ENCODE measurements at regions not wholly inside any gene's neighbourhood (a gene's known extent, or its start where the extent isn't known, plus 50 kb on each side); places are given as distances from the start of the nearest gene placed in this dataset.

DNA sequence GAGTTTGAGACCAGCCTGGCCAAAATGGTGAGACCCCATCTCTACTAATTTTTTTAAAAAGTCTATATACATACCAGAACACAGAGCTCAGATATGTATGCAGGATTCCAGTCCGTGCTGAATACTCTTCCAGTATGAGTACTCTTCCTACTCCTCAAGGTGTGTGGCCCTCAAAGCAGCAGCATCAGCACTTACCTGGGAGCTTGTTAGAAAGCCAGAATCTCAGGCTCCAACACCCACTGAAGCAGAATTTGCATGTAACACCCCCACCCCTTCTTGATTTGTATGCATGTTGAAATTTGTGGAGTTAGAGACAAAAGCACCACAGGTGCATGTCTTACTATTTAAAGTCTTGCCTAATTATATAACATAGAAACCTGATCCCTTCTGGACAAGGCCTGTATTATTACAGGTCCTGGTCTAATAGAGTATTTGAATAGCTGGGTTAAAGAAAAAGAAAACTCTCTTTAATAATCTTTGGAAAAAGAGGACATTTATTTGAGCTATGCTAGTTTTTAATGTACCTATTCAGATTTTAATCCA, 50.3 kb upstream of the NFE2L2 start:
- no peak for DNase-seq

DNA sequence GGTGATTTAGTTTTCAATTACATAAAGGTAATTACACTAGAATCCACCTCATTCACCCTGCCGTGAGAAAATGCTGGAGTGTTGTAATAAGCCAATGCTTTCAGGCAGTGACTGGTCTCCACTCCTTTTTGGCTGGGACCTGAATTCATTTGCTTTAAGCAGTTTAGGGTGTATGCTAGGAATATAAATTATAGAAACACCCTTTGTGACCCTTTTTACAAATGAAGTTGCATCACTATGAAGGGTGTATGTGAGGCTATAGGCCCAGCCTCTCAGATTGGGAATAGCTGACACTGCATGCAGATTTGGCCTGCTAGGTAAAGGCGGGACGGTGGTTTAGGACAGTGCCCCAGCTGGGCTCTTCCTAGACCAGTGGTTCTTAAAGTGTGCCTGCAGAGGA, 50.8 kb upstream of the NFE2L2 start:
- DNase-seq = no peak

DNA sequence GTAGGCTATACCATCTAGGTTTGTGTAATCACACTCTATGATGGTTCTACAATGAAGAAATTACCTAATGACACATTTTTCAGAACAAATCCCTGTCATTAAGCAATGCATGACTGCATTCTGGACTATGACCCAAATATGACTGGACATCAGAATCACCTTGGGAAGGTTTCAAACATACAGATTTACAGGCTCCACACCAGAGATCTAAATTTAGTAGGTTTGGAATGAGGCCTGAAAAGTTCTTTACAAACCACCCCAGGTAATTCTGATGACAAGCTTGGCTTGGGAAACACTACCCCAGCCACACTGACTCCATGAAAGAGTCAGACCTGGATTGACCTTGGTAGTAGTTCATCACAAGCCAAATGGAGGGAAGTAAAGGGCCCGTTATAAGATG, 52.2 kb upstream of the NFE2L2 start:
- DNase-seq = no peak

DNA sequence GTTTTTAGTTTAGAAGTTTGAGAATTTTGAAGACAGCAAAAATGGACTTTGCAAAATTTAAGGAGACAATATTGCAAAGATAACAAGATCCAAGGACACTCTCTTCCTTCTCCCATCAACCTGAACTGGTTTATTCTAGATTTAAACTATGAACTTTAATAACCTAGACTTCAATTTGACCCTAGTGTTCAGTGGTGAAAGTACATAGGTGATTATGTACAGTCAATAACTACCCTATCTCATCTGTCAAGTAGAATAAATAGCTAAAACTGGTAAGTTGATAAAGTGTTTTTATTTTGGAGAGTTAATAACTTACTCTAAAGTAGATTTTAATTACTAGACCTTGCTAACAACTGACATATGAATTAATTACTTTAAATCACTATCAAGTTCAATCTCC, 52.9 kb upstream of the NFE2L2 start:
- no peak for DNase-seq

DNA sequence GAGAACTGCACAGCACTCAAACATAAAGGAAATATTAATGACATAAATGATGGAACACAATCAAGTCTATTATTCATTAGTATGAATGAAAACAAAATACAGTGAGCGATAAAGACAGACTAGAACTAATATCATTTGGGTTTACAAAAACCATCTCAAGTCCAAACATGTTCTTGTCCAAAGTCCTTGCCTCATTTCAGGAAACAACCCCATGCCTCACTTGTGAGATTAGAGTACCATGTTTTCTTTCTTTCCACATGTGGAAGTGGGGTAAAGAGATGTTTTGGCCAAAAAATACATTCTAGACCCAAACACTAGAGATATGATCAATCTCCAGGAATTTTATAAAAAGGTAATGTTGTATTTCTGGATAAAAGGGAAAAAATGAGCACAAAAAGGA, 53.3 kb upstream of the NFE2L2 start:
- DNase-seq = no peak

DNA sequence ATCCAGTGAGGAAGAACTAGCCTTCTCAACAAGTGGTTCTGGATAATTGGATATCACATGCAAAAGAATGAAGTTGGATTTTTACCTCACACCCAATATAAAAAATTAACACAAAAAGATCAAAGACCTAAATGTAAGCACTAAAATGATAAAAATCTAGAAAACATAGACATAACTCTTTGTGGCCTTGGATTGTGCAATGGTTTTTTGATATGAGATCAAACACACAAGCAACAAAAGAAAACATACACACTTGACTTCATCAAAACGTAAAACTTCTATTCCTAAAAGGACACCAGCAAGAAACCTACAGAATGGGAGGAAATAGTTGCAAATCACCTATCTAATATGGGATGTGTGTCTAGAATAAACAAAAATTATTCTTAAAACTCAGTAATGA, 54.1 kb upstream of the NFE2L2 start:
- no peak for DNase-seq

DNA sequence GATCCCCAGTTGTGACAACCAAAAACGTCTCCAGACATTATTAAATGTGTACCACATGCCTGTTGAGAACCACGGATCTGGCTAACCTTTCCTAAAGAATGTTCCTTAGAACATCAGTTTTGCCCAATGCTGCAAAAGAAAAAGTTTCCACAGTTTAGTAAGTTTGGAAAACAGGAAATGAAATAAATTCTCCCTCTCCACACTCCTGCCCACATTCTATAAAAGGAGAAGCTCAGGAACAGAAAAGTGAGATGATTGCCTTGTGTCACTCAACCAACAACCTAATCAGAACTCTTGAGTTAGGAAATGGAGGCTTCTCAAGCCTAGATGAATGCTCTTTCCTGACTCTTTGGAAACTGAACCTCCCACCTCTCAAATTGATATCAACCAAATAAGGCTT, 56.1 kb upstream of the NFE2L2 start:
- DNase-seq = no peak

DNA sequence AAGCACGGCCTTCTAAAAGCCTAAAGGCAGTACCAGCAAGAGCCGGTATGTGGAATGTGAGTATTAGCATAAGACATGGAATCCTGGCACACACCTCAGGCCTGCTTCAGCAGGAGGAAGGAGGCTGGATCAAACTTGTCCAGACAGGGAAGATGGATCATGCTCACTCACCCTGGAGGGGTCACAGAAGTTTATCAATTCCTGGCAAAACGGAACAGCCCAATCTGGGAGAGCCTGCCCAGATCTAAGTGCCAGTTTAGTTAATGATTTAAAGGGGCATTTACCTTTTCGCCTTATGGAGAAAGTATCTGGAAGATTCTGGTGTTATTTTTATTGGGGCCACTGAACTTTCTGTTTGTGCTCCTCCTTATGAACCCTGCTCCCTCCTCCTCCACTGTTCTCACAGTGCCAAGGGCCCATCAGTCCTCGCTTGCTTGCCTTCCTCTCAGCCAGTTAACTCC, 58.3 kb upstream of the NFE2L2 start:
- no peak for DNase-seq

DNA sequence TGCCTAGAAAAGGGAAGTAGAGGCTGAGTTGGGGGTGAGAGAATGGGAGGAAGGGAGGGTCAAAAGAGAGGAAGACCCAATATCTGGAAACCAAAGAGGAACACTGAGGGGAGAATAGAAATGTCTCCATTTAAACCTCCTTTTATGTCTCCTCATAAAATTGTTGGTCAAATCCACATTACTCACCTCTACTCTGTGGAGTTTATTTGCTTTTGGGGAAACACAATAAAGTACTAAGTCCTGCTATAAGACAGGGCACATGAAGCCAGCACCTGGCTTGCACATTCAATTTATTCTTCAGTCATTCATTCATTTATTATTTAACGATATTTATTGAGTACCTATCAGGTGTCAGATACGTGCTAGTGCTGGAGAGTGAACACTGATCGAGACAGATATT, 60.3 kb upstream of the NFE2L2 start:
- no peak for DNase-seq

DNA sequence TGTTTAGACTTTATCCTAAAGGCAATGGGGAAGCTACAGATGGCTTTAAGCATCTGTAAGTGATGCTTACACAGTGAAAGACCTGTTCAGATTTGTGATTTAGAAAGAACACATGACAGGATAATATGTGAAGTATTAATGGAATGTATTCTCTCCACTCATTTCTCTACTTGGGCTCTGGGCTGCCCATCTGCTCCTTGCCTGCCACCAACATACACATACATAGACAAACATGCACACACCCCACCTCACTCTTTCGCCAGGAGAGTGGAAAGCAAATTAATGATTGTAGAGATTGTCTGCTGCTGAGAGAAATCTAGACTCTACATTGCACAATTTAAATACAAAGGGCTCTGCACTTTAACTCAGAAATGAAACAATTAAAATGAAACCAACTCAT, 61.0 kb upstream of the NFE2L2 start:
- no peak for DNase-seq

DNA sequence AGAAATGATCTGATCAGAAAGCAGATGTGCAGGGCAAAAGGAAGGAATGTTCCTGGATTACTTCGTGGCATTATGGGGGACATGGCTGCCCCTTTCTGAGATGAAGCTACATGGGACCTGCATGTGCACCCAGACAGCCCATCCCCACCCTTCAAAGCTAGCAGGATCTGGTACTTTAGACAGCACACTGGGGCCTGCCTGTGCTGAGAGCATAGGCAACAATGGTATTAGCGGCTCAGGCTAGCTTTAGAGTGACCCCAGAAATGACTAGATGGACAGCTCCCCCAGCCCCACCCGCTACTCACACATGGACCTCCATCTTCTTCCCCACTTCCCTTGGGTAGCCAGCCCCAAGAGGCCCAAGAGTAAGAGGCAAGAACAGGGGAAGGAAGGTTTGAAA, 61.5 kb upstream of the NFE2L2 start:
- DNase-seq = no peak

DNA sequence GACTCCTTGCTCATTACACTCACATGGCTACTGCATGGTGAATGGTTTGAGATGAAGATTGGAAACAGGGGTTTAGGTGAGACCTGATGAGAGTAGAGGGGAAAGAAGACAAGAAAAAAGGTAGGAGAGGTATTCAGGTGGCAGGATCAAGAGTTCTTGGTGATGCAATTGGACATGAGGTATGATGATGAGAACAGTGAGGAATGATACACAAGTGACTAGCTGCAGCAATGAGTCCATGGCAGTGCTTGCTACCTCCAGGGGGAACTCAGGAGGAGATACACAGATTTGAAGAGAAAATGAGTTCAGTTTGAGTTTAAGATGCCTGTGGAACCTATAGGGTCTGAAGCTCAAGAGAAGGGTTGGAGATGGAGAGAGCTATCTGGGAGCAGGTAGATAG, 62.1 kb upstream of the NFE2L2 start:
- no peak for DNase-seq

DNA sequence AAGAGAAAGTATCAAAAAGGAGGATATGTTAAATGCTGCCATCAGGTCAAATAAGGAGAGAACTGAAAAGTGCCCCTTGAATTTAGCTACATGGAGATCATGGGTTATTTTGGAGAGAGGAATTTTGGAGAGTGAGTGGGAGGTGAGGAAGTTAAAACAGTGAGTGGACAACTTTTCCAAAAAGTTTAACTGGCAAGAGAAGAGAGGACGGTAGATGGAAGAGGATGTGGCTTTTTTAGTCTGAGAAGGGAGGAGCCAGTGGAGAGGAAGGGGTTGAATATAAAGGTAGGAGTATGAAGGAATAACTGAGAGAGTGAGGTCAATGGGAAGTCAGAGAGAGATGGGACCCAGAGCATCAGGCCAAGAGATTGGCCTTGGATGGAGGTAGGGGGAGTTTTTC, 62.5 kb upstream of the NFE2L2 start:
- no peak for DNase-seq

DNA sequence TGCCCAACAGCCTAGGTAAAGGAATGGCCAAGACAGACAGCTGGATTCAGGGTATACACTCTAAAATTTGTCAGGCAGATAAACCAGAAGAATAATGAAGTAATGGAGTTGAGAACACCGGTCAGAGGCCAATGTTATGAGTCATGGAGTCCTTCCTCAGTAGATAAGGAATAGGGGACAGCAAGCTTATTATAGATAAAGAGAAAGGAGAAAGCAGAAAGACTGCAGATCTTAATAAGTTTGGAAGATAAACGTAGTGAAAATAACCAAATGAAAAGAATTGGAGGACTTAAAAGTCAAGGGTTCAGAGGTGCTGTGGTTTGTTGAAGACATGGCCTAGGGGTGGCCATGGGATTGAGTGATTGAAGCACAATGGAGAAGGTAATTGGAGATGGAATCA, 63.5 kb upstream of the NFE2L2 start:
- peak; percentile 43 for DNase-seq

DNA sequence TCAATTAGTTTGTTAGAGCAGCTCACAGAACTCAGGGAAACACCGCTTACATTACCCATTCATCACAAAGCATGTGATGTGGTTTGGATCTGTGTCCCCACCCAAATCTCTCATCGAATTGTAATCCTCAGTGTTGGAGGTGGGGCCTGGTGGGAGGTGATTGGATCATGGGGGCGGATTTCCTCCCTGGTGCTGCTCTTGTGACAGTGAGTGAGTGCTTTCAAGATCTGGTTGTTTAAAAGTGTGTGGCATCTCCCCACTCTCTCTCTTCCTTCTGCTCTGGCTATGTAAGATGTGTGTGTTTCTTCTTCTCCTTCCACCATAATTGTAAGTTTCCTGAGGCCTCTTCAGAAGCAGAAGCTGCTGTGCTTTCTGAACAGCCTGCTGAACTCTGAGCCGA, 63.5 kb upstream of the AGPS start:
- DNase-seq = peak; percentile 29

DNA sequence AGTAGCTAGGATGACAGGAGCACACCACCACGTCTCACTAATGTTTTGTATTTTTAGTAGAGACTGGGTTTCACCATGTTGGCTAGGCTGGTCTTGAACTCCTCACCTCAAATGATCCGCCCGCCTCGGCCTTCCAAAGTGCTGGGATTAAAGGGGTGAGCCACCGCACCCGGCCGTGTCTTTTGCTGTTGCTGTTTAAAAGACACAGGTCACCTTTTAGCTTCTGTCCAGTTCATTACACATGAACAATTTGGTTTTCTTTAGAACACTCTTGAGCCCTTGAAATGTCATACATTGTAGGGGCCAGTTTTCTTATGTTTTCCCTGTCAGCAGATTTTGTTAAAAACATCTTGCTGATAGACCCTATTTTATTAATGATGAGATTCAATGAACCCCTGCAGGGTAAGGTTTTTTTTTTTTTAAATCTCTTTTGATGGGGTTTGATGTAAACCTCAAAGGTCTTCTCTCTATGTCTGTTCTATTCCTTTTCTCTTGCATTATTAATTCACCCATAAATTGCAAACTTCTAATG, 61.0 kb upstream of the AGPS start:
- no peak for DNase-seq

DNA sequence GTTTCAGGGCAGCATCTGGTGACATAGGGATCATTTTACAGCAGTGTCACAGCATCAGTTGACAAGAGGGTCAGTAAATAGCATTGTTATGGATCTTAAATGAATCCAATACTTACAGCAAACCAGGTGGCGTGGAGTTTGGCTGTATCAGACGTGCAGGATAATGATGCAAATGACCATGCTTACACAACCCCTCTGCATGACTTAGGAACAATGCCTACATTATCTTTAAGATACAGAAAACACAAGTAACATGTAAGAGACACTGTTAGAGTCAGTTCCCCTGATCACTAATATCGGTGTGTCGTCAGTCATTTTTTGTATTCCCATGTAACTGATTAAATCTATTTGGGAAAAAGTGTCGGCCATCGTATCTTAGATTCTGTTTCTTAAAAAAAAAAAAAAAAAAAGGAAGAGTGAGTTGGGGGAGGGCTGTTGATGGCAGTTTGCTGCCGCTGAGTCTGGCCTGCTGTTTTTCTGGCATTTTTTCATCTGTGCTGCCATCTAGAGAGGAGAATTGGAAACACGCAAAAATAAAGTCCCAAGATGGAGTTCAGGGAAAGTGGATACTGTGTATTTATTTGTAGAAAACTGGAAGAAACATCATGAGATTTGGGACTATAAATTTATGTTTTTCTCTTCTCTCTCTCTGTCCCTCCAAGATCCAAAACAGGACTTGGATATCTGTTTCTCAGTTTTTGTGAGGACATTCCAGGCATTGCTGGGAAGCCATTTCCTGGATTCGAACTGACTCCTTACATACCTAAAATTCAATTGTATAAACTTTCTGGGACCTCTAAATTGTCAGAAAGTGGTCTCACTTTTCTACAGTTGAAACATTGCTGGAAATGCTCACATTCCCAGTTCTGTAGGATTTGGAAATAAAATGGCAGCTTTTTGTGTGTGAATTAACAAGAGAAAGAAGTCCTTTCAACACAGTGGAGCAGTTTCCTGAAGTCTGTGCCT, 60.3 kb upstream of the AGPS start:
- peak; percentile 90 for DNase-seq

DNA sequence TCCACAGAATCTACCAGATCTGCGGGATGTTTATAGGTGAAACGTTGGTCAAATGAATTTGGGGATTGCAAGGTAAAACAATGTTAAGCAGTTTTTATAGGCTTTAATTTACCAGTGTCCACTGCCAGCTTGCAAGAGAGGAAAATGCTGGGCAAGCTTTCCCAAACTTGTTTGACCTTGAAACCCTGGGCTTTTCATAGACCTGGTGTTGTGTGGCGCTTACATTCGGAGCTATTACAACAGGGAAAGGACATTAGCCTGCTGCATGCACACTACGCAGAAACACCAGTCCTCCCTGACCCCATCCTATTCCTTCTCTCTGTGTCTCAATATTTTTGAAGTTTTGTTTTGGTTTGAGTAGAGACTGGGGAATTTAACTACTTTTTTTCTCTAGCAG, 59.6 kb upstream of the AGPS start:
- no peak for DNase-seq

DNA sequence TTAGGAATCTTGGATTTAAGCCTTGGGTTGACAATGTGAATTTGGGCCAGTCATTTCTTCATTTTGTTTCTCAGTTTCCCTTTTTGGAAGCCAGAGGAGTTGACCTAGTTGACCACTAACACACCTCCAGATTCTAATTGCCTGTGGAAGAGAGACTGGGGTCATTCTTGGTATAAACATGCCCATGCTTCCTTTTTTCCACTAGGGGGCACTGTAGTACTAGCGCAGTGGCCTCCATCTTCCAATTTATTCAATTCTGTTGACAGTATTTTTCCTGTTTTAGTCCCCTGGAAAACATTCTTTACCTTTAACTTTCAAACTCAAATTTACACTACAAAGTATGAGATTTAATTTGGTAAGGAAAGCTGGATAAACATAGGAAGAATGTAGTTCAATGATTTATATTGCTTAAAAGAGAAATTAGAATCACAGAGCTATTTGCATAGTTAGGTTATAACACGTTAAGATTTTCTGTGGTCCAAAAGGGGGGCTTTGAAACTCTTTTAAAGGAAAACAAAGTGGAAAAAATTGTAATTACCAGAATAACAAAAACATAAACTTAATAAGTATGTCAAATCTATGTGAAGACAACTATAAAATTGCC, 57.5 kb upstream of the AGPS start:
- DNase-seq = peak; percentile 79

DNA sequence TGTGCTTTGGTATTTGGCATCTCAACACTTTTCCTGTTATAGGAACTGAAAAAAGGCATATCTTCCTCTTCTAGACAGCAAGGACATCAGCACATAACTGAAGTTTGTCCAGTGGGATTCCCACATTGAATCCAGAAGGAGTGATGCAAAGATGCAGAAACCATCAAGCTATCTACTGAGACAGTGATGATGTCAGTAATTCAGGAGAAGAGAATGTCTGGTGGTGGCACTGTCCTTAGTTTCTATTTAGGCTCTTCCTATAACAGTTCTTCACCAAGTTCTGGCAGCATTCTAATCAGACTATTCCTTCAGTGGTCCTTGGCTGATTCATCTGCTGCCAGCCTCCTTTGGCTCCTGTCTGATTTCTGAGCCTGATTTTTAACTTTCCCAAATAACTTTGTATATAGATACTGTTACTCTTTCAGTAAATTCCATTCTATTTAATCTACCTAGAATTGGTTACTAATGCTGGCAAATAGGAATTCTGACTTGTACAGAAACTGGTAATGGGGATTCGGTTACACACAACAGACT, 56.6 kb upstream of the AGPS start:
- peak; percentile 68 for DNase-seq

DNA sequence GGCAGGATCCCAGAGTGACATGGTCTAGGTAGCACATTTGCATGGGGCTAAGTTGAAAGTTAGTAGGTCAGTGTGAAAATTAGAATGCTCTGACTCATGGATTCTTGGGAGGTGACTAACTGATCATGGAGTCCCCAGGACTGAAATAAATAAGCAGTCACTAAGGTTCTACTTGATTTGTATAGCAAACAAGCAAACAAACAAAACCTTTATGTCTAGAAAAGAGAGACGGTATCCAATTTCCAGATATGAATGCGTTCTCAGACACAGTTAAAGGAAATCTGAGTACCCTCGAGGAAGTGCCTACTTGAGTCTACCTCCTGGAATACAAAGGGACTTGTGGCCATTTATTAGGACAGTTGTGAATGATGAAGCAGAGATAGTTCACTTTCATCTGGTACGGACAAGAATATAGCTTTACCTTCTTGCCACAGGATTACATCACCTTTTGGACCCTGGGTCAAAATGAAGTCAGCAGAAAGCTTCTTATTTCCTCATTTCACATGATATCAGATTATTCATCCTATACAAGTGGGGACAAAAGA, 54.3 kb upstream of the AGPS start:
- peak; percentile 83 for DNase-seq

DNA sequence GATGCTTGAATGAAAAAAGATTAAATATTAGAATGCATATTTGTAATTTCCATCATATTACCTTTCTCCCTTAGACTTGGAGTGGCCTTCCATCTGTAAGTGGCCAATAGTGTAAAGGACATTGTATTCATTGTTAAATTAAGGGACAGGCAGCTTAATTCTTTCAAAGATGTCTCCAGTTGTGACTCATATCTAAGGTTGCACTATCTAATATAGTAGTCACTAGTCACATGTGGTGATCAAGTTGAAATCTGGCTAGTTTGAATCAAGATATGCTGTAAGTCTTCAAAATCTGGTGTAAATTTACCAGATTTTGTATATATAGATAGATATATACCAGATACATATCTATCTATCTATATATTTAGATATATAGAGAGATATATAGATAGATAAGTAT, 52.4 kb upstream of the AGPS start:
- DNase-seq = no peak

DNA sequence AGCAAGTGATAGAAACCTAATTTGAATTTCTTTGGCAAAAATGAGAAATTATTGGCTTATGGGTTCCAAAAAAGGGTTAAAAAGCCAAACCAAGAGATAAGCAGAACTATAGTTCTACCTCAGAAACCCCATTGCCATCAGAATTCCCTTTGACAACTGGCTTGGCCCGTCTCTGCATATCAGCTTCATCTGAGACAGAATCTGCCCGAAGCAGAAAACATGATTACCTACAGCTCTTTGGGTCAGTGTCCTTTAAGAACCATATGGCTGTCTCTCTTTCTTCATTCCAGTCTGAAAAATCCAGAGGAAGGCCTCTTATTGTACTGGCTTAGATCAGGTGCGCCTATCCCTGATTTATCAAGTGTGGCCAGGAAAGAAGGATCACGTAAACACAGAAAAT, 49.8 kb upstream of the AGPS start:
- no peak for DNase-seq

Data from OCI-M1 (cell line).